ENCODE measurements at regions not wholly inside any gene's neighbourhood (a gene's known extent, or its start where the extent isn't known, plus 50 kb on each side); places are given as distances from the start of the nearest gene placed in this dataset.

DNA sequence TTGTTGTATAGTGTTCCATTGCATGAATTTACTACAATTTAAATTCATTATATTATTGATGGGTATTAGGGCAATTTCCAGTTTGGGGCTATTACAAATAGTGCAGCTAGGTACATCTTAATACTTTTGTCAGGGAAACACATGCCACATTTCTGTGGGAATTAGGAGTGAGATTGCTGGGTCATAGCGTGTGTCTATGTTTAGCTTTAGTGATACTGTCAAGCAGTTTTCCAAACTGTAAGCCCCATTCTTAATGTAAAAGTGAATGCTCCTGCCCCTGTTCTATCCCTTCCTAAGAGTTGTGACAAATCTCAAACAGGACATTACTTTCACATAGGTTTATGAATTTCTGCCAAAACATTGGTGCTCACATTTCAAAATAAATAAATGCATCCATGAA lies 184.5 kb upstream of the ANKRD28 start:
- no peak overlapping the region for H2AFZ ChIP-seq (ENCODE audit: low read length)
- WGBS (ENCODE audit: extremely low coverage, insufficient read length, low lambda C conversion rate), result no CpG with 5 or more reads among the region's 1 CpG
- H2BK5ac ChIP-seq (ENCODE audit: insufficient read length, low read length), result no peak overlapping the region
- TF ChIP-seq CTCF (conservative IDR thresholded peaks at IDR 0.05), result no peak
- Mint-ChIP-seq H3K4me1 (peaks cover 2 to 4% of the 10 kb centered on the region in 2 experiments; a peak in 2 of 4 replicates), H3K27me3 (ENCODE audit: low read depth) (no peaks in the 10 kb centered on the region), H3K9me3 (peaks cover 10 to 14% of the 10 kb centered on the region in 2 experiments), H3K36me3 (ENCODE audit: insufficient read depth in 1 of 3, low read depth in 3 of 3) (peaks cover 4 to 8% (median 6%) of the 10 kb centered on the region in 3 experiments; a peak in 5 of 7 replicates), H3K27ac (no peak overlapping the region), H3K4me3 (no peak overlapping the region)
- no peak overlapping the region for H3T11ph ChIP-seq (ENCODE audit: low read length)
- no peak overlapping the region for H3K23ac ChIP-seq (ENCODE audit: insufficient read length, low read depth, low read length)
- no peak overlapping the region for H3K4me2 ChIP-seq (ENCODE audit: insufficient read depth, insufficient read length, low read length)
- no peak overlapping the region for H3K18ac ChIP-seq (ENCODE audit: insufficient read length, low read depth, low read length)
- H3K27ac ChIP-seq (ENCODE audit: insufficient read length, low read depth, low read length), result no peak overlapping the region
- no peak overlapping the region for H4K8ac ChIP-seq (replicated peaks; ENCODE audit: insufficient read length, low read depth, low read length)
- no peaks in the 10 kb centered on the region; the same call in 1 of the 2 replicates for H3K27me3 ChIP-seq (ENCODE audit: insufficient read depth, low read length)
- H2BK120ac ChIP-seq (ENCODE audit: low read depth, low read length, poor library complexity, severe bottlenecking), result no peak overlapping the region
- no peak overlapping the region for H2BK20ac ChIP-seq (ENCODE audit: low read depth, low read length, poor library complexity, severe bottlenecking)
- DNase-seq, result no peak
- no peak overlapping the region for H2BK12ac ChIP-seq (ENCODE audit: insufficient read length, low read depth, low read length)
- H3K9me3 ChIP-seq (ENCODE audit: control insufficient read depth, low read depth, low read length), result no peaks in the 10 kb centered on the region
- H3K9ac ChIP-seq (ENCODE audit: extremely low read depth, insufficient read length, low read length), result no peak overlapping the region
- H3K14ac ChIP-seq (ENCODE audit: insufficient read depth, low read length), result no peak overlapping the region
- H3K4ac ChIP-seq (ENCODE audit: low read depth, low read length), result no peak overlapping the region
- H3K4me1 ChIP-seq (ENCODE audit: insufficient read depth, low read length), result no peaks in the 10 kb centered on the region
- no peak overlapping the region for H3K56ac ChIP-seq (ENCODE audit: insufficient read length, low read depth, low read length)
- no peak overlapping the region for H2AK5ac ChIP-seq (ENCODE audit: insufficient read length, low read length)
- H3K79me1 ChIP-seq (ENCODE audit: insufficient read depth, low read depth, low read length, poor library complexity, severe bottlenecking), result no peaks in the 10 kb centered on the region
- H4K20me1 ChIP-seq (ENCODE audit: control insufficient read depth, insufficient read depth, insufficient read length), result no peaks in the 10 kb centered on the region
- H4K91ac ChIP-seq (ENCODE audit: insufficient read length, low read depth, low read length), result no peak overlapping the region
- no peak overlapping the region for H4K5ac ChIP-seq (ENCODE audit: insufficient read length, low read depth, low read length)
- H3K79me2 ChIP-seq (ENCODE audit: insufficient read depth, low read length), result no peaks in the 10 kb centered on the region
- H2BK15ac ChIP-seq (ENCODE audit: low read depth, low read length), result no peak overlapping the region
- no peaks in the 10 kb centered on the region for H3K23me2 ChIP-seq (ENCODE audit: insufficient read length, low read depth, low read length, poor library complexity, severe bottlenecking)
